Panc1 (cell line): ENCODE measurements at regions not wholly inside any gene's neighbourhood (a gene's known extent, or its start where the extent isn't known, plus 50 kb on each side); places are given as distances from the start of the nearest gene placed in this dataset.

Experiments used
- POLR2AphosphoS5 ChIP-seq: IDR thresholded peaks from 2 replicates; pipeline ENCODE4 v1.6.1; 2012; ENCODE audit warnings: mild to moderate bottlenecking, low read depth, low read length, moderate library complexity
- TF ChIP-seq, protein P1 (sequence below): fragments of 450-650 bp; IDR thresholded peaks from 2 replicates; pipeline ENCODE4 v1.5.1; 2017; ENCODE audit warnings: mild to moderate bottlenecking

DNA sequence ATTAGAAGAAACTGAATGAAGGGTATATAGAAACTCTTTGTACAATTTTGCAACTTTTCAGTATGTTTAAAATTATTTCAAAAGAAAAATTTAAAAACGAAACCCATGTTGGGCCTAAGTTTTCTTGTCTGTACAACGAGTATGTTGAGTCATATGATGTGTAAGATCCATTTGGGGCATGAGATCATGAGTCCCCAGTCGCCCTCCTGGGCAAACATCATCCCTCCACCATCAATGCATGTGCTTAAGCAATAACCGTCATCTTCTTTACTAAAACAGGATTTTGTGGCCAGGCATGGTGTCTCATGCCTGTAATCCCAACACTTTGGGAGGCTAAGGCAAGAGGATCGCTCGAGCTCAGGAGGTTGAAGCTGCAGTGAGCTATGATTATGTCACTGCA lies 54.2 kb upstream of the CDCA7L start:
- TF ChIP-seq POLR2AphosphoS5, result no peak
- TF ChIP-seq, protein P1, sequence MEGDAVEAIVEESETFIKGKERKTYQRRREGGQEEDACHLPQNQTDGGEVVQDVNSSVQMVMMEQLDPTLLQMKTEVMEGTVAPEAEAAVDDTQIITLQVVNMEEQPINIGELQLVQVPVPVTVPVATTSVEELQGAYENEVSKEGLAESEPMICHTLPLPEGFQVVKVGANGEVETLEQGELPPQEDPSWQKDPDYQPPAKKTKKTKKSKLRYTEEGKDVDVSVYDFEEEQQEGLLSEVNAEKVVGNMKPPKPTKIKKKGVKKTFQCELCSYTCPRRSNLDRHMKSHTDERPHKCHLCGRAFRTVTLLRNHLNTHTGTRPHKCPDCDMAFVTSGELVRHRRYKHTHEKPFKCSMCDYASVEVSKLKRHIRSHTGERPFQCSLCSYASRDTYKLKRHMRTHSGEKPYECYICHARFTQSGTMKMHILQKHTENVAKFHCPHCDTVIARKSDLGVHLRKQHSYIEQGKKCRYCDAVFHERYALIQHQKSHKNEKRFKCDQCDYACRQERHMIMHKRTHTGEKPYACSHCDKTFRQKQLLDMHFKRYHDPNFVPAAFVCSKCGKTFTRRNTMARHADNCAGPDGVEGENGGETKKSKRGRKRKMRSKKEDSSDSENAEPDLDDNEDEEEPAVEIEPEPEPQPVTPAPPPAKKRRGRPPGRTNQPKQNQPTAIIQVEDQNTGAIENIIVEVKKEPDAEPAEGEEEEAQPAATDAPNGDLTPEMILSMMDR, result no peak
